Urothelium cell line (cell line): ENCODE measurements at regions not wholly inside any gene's neighbourhood (a gene's known extent, or its start where the extent isn't known, plus 50 kb on each side); places are given as distances from the start of the nearest gene placed in this dataset.
A peak's percentile ranks its signal among the peaks of the same experiment; 100 is the strongest.
"Not testable (repeated sequence)": the region's sequence is repeated elsewhere in the genome, so short reads cannot be mapped to it uniquely, and the experiment has no call there.

Experiments used
- DNase-seq: peaks from one replicate; pipeline ENCODE4 v3.0.0; 2011; ENCODE audit warnings: low spot score, mixed read lengths
- FAIRE-seq: peaks from 2 replicates; lab custom pipeline; 2011; peaks lifted over from hg19 to GRCh38; lab: Jason Lieb, UNC

GRCh38 chr5:34188001-34188822, 145.2 kb upstream of the C1QTNF3 start:
- not testable (repeated sequence) for FAIRE-seq, DNase-seq

- DNase-seq: not testable (repeated sequence)
Observed at GRCh38 chr5:34189246-34189645, 146.2 kb upstream of the C1QTNF3 start.

GRCh38 chr5:34189752-34190411, 146.9 kb upstream of the C1QTNF3 start:
- DNase-seq: peak; percentile 5
- not testable (repeated sequence) for FAIRE-seq

More at GRCh38 chr5:34189246-34189645, 146.2 kb upstream of the C1QTNF3 start:
- not testable (repeated sequence) for FAIRE-seq

- FAIRE-seq, DNase-seq: not testable (repeated sequence)
Observed at GRCh38 chr5:34190466-34190865, 147.5 kb upstream of the C1QTNF3 start.

- DNase-seq, FAIRE-seq: not testable (repeated sequence)
Observed at GRCh38 chr5:34191279-34191744, 148.3 kb upstream of the C1QTNF3 start.

GRCh38 chr5:34192064-34192922, 149.3 kb upstream of the C1QTNF3 start:
- not testable (repeated sequence) for FAIRE-seq

GRCh38 chr5:34192923-34193262, 149.9 kb upstream of the C1QTNF3 start:
- FAIRE-seq, DNase-seq: not testable (repeated sequence)

More at GRCh38 chr5:34192064-34192922, 149.3 kb upstream of the C1QTNF3 start:
- DNase-seq: peak; percentile 4

- FAIRE-seq, DNase-seq: not testable (repeated sequence)
Observed at GRCh38 chr5:34193297-34193696, 150.3 kb upstream of the C1QTNF3 start.

GRCh38 chr5:34193804-34194203, 150.8 kb upstream of the C1QTNF3 start:
- not testable (repeated sequence) for FAIRE-seq, DNase-seq

- DNase-seq, FAIRE-seq: not testable (repeated sequence)
Observed at GRCh38 chr5:34196091-34196490, 153.1 kb upstream of the C1QTNF3 start.

GRCh38 chr5:34205347-34205746, 162.3 kb upstream of the C1QTNF3 start:
- FAIRE-seq, DNase-seq: not testable (repeated sequence)

- DNase-seq, FAIRE-seq: not testable (repeated sequence)
Observed at GRCh38 chr5:34217386-34217785, 174.4 kb upstream of the C1QTNF3 start.

- not testable (repeated sequence) for FAIRE-seq, DNase-seq
Observed at GRCh38 chr5:34221329-34222073, 178.5 kb upstream of the C1QTNF3 start.

GRCh38 chr5:34223158-34223557, 180.1 kb upstream of the C1QTNF3 start:
- FAIRE-seq, DNase-seq: not testable (repeated sequence)

- FAIRE-seq, DNase-seq: not testable (repeated sequence)
Observed at GRCh38 chr5:34230402-34230801, 187.4 kb upstream of the C1QTNF3 start.

GRCh38 chr5:34243802-34244201, 200.8 kb upstream of the C1QTNF3 start:
- DNase-seq, FAIRE-seq: not testable (repeated sequence)

GRCh38 chr5:34244281-34245031, 201.4 kb upstream of the C1QTNF3 start:
- not testable (repeated sequence) for DNase-seq, FAIRE-seq

GRCh38 chr5:34245032-34245394, 202.0 kb upstream of the C1QTNF3 start:
- not testable (repeated sequence) for DNase-seq, FAIRE-seq

- not testable (repeated sequence) for FAIRE-seq, DNase-seq
Observed at GRCh38 chr5:34245813-34246212, 202.8 kb upstream of the C1QTNF3 start.
